ENCODE measurements at regions not wholly inside any gene's neighbourhood (a gene's known extent, or its start where the extent isn't known, plus 50 kb on each side); places are given as distances from the start of the nearest gene placed in this dataset.
A peak's percentile ranks its signal among the peaks of the same experiment; 100 is the strongest.

DNA sequence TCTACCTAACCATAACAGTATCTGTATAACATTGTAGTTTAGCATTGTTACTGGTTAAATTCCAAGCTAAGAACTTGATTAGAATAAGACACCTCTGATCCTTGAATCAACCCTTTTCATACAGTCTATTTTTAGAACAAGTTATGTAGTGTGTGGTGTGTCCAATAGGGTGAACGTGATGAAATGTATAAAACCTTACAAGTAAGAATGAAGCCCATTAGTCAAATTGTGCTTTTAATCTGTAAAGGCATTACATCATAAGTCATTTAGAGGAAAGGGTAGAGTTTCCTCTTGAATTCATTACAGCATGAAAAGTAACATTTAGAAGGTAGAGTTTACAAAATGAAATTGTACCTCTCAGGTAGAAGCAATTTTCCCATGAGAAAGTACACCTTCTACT is 479.2 kb downstream of the LTN1 start:
- no peak for DNase-seq

DNA sequence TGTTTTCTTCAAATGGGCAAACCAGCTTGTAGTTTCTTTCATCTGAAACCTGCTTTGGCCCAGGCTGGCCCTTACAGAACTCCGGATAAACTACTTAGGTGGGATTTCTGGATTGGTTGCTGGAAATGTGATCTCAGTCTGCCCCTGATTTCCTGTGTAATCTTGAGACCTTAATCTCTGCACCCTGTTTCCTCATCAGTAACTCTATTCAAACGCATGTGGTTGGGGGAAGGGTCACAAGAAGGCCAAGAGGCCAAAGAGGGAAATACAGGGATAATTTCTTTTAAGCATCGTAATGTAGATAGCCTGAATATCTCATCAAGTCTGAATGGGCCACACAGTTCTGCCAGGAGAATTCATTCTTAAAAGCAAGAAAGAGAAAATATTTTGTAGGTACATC is 483.6 kb downstream of the LTN1 start:
- no peak for DNase-seq

DNA sequence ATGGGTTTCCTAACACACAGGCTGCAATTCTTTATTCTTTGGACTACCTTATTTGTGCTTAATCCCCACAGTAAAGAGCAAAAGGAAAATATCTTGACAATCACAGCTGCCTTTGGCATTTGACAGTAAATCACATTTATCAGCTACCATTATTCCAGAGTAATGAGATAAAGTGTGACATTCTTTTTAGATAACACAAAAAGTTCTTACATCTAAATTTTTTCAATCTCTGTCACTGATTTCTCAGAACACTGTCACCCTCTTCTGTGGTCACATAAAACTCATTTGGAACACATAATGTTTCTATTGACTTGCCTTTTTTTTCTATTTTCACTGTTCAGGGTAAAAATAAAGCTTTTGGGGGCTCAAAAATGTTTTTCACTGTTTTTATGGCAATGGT is 484.6 kb downstream of the LTN1 start:
- DNase-seq: no peak

DNA sequence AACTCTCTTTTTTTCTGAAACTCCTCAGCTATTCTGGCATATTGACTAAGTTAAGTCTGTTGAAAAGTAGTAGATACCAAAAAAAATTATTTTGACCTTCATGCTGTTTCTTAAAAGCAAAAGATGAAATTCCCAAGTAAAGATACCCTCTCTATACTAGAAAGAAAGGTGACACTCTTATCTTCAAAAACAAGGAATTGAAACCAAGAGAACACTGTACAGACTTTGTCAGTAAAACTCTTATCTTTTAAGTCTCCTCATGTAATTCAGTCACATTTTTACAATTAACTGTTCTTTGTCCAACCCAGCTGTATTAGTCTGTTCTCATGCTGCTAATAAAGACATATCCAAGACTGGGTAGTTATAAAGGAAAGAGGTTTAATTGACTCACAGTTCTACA is 496.2 kb downstream of the LTN1 start:
- no peak for DNase-seq

DNA sequence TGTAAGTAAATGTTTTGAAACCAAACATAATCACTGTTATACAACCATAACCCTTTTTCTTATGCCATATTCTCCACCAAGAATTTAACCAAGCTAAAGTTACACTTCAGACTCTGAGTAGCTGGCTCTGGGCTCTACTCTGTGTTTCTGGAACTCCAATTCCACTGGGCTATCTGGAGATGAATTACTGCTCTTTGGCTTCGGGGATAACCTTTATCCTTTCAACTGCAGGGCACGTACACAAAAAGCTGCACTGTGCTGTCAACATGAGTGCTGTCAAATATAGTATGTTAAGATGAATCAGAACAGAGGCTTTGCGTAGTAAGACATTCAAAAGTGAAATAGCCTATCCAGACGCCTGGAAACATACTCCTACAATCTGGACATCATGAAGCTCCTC is 500.6 kb downstream of the LTN1 start:
- no peak for DNase-seq

DNA sequence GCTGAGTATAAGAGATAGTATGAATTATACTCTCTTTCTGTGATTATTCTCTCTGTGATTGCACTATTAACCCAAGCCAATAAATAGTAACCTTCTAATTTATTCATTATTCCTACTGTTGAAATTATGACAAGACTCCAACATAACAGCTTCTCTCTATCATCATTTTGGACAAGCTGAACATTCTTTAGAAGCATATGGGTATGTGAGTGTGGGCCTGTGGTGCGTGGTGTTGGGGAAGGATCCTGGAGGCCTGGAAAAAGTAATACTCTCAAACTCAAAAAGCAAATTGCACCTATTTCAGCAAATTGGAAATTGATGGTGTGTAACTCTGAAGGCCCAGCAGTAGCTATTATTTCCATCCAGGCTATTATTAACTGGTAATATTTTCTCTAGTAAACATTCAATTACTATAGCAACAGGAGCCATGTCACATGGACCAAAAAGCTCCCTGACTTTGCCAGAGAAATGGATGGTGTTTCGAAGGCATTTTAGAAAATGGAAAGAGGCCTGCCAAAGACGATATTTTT is 502.8 kb downstream of the LTN1 start:
- no peak for DNase-seq

DNA sequence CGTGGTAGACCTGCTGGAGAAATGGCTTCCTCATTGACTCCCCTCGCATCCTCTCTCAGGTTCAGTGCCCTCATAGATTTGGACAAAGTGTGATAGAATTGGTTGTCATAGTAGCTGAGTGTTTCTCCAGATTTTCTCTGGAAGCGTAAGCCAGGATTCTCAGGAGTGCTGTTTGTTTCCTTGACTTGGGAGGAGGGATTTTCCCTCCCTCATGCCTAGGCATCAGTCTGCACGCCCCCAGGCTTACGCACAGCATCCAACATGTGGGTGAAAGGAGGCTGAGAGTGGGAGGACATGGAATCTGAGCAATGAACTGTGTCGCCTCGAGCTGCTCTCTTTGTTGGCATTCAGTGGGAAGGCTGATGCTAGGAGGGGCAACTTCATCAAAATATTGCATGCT is 503.5 kb downstream of the LTN1 start:
- DNase-seq: no peak

DNA sequence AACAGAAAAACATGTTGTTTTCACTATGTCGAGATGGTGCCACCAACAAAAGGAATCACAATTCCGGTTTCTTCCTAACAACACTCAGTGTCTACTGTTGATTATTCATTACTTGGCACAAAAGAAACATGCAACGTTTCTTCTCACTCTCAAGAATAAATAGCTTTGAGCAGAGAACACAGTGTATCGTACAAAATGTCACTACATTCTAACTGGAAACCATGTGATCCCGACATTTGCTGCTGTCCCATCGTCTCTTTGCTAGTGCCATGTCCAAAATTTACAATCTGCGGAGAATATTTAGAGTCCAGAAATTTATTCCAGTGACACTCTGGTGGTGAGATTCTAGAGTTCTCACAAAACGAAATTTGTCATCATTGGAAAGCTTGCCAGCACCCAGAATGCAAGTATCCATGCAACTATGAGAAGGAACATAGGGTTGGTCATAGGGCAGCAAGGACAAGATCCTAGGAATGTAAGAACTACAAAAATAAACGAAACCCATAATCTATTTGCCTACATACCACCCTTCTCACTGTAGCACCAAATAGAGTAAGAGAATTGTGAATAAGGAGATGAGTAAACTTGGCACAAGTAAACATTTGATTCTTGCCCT is 505.1 kb downstream of the LTN1 start:
- no peak for DNase-seq

DNA sequence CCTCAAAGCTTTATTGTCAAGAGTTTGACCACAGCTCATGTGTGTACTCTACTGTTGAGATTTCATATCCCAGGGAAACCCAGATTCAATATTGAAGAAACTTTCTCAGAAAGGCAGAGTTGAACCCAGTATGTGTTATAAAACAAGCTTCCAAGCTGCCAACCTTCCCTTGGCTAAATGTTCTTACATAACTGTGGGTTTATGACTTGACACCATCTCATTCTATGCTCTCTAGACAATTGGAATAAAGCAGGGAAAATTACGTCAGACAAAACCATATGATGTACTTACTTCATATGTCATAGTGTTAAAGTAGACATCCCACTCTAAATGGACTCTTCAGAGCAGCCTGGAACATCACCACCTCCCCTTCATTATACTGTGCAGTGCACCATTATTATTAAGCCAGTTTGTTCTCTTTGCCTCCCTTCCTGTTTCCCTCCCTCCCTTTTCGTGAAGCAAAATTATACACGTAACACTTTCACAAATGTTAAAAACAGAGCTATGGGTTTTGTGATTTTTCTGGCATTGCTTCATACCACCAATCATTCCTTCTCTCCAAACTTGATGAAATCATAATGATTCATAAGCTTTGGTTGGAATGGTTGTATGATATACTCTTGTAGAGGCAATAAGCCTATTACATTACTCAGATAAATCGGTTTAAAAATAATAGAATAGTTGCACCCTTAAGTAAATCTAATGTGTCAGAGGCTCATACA is 507.2 kb downstream of the LTN1 start:
- no peak for DNase-seq

DNA sequence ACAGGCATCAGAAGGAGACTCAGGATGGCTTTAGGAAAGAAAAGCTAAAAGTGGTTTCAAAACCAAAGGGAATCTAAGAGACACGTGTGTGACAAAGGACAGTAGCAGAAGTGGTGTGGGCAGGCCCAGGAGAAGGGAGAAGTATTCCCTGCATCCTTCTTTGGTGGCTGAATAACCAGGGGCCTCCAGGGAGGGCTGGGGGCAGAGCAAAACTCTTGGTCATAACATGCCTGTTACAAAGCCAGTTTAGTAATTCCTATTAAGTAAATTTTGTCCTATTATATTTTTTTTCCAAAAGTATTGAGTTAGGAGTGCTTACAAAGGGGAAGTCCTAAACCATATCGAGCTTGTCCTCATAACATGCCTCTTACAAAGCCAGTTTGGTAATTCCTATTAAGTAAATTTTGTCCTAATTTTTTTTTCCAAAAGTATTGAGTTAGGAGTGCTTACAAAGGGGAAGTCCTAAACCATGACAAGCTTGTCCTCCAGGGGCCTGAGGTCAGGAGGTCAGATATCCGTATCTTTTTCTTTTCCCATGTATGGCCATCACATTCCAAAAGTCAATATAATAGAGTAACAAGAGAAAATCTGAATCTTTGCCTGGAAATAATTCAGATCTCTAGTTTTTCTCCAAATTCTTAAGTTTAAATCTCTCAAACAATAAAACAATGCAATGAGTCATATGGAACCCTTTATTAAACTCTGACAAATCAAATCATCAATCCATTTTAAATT is 509.2 kb downstream of the LTN1 start:
- DNase-seq: no peak

DNA sequence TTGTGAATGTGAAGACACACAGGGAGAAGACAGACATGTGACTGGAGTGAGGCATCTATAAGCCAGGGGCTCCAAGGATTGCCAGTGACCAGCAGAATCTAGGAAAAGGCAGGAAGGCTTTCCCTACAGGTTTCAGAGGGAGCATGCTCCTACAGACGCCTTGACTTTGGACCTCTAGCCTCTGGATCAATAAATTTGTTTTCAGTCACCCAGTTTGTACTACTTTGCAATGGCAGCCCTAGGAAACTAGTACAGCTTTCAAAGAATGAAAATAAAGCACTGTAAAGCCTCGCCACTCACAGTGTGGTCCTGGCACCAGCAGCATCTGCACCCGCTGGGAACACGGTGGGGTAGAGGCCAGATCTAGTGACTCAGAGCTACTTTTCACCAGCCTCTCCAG is 510.0 kb downstream of the LTN1 start:
- no peak for DNase-seq

DNA sequence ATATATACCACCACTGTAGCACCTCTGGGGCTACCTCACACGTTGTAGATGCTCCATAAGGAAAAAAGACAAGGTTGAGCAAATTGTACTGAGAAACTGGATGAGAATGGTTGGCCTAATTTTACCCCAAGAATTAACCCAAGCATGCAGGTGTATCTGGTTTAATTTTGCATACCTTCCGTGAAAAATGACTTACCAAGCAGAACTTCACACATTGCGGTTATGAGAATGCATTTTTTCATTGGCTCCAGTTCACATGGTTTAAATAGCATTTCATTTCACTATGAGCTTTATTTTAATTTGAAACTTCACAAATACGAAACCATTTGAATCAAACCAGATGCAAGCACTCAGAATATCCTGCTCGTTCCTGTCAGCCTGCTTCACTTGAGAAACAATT is 512.2 kb downstream of the LTN1 start:
- no peak for DNase-seq

DNA sequence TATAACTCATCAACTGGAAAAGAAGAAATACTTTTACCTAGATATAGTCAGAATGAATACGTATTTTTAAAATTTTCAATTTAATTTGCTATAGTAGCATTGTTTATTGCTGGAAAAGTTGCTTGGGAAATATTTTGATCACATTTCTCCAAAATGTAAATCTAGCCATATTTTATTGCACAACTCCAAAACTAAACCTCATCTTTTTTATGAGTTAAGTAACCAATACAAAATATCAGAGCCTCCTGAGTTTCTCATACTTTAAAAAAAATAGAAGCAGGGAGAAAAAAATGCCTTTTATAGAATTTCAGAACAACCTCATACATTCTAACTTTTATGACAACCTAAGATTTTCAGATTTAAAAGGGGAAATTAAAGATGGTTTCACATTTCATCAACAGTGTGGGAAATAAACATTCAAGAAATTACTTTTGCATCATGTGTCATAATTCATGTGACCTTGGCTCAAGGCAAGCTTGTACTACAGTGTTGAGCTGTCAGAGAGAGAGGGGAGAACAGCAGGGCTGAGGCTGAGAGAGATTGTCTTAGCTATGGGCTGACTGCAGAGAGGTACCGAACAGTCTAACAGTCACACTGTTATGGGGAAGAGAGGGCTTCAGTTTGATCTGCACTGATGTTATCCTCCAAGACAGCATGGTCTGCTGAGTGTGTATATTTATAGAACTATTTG is 519.0 kb downstream of the LTN1 start:
- DNase-seq: peak; percentile 22

DNA sequence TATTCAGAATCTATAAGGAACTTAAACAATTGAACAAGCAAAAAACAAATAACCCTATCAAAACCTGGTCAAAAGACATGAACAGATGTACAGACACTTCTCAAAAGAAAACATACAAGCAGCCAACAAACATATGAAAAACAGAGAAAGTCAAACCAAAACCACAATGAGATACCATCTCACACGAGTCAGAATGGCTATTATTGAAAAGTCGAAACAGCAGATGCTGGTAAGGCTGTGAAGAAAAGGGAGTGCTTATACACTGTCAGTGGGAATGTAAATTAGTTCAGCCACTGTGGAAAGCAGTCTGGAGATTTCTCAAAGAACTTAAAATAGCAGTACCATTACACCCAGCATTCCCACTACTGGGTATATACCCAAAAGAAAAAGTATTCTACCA is 520.1 kb downstream of the LTN1 start:
- DNase-seq: peak; percentile 22

DNA sequence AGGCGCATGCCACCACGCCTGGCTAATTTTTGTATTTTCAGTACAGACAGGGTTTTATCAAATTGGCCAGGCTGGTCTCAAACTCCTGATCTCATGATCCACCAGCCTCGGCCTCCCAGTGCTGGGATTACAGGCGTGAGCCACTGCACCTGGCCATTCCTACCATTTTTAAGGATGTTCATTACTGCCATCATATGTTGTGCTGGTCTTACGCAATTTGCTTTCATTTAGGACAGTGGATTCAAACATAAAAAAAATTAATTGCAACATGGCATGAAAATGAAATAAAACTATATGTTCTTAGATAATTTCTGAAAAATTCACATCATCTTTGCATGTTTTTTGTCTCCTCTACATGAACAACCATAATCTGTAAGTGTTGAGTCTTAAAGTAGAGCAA is 527.7 kb downstream of the LTN1 start:
- DNase-seq: no peak

DNA sequence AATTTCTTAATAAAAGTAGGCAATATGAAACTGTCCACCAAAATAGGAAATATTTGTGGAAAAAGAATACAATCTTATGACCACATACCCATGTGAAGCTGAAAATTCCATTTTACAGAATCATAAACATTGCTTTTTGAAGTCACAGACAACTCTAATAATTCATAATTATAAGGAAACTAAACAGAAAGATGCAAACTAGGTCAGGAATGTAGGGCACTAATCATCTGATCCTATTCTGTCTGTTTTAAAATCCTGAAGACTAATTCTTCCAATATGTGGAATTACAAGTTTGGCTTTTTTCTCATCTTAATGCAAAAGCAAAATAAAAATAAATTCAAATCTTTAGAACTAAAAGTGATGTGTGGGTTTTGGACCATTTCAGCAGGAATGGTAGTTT is 528.6 kb downstream of the LTN1 start:
- DNase-seq: no peak

DNA sequence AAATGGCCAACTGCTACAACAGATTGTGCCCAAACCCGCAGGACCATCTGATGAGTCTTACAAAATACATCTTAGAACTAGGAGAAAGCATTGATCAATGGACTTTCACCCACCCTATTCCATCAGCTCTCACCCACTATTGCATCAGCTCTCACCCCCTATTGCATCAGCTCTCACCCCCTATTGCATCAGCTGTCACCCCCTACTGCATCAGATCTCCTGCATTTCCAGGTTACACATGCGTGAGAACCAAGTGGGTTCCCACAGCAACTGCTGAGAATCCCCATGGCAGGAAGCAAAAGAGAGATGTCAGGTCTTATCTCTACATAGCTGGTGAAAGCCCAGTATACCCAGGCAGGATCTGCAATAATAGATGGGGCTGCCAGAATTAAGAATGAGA is 533.5 kb downstream of the LTN1 start:
- no peak for DNase-seq

DNA sequence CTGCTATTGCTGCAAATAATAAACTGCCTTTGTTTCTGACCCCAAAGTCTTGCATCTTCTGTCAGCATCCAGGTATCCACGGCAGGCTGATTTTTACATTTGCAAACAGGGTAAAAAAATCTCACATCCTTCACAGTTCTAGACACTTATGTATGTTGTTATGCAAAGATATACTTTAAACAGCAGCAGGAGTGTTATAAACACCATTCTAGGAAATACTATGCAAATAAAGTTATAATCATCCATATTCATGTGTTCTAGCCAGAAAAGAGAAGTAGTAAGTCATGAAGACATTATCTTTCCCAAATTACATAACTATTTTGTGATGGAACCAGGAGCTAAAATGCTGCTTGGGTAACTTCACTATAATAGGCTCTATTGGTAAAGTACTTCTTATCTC is 534.2 kb downstream of the LTN1 start:
- DNase-seq: no peak

DNA sequence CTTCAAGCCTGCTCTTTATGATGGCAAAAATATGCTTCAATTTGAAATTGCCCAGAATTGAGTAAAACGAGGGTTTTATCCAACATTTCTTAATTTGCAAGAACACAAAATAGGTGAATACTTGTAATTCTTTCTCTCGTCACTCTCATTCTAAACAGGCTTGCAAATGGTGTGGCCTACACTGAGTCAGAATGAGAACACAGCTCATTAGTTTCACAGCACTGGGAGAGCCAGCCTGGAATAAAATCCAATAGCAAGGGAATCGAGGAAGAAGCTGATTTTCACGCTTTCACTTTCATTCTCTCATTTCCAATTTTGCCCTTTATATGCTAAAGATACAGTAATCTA is 537.5 kb downstream of the LTN1 start:
- no peak for DNase-seq

DNA sequence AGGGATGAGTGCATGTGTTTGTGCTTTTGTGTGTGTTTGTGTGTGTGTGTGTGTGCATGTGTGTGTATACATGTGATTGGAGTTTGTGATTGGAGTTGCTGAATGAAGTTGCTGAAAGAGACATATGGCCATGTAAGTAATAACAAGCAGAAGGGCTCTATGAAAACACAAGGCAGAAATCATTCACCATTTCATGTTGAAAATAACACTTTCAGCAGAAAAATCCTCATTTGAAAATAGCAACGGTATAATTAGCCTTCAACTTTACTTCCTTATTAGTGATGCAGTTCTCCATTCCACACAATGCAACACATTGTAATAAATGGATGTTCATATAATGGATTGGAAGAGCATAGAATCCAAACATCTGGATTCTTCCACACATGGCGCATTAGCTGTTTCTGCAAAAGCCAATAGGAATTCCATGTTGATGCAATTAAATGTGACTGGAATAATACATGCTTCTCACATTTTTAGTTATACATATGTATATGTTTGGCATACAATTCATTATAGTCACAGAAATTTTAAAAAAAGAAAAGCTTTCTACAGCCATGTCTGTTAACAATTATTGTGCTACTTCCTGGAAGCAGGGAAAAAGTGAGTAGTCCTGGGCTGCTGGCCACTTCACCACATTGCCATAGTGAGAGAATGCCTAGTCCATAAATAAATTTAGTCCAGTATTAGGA is 538.0 kb downstream of the LTN1 start:
- no peak for DNase-seq

DNA sequence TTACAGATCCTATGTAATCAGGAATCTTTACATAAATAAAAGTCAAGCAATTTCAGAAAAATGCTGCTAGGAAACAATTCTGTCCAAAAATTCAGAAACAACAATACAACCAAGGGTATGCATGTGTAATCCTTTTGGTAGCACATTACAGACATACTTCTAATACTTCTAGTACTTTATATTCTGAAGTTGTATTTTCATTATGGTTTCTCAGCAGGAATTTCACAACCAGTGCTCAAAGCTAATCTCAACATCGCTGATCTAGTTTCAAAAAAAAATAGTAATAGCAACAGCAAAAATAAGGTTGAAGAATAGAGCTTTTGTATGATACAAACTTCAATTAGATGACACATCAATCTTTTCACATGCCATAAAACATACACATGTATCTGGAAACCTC is 545.2 kb downstream of the LTN1 start:
- DNase-seq: no peak

DNA sequence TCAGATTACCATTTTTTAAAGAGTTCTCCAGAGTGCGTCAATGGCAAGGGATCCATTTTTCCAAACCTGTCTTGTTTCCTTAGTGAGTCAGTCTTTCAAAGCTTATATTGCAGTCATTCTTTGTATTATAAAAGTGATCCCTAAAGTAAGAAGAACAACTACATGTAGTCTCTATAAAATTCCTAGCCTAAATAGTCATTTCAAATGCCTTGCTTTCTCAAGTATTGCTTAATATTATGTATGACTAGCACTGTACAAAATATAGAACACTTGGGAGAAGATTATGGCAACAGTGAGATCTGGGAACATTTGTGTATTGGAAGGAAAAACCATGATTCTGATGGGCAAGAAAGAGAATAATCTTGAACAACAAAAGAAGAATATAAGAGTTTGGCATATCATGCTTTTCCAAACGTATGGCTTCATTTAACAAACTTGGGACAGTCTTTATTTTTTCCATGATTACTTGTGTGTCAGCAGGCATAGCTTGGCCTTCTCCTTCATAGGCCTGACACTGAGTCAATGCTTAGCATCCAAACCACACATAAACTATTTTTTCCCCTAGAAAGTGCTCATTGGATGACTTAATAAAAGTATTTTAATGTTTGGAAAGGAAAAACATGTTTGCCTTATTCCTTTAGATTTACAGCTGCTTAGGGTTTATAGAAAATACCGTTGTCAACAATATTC is 547.4 kb downstream of the LTN1 start:
- DNase-seq: no peak

Data from activated CD4-positive, alpha-beta T cell treated with anti-CD3 and anti-CD28 coated beads, Interleukin-10, Interleukin-2, amounts not matched to agents 100 ng/mL and 50 ng/mL, durations not matched to agents 16 hours and 8 hours (primary cell).